22Rv1 (cell line): ENCODE measurements at regions not wholly inside any gene's neighbourhood (a gene's known extent, or its start where the extent isn't known, plus 50 kb on each side); places are given as distances from the start of the nearest gene placed in this dataset.

ENCODE experiments used
- H3K27ac ChIP-seq: fragments of 450-650 bp; 2 replicates; pipeline ENCODE4 v1.5.1; 2017
- ZFX ChIP-seq: fragments of 450-650 bp; IDR thresholded peaks from 2 replicates; pipeline ENCODE4 v1.6.1; 2017; ENCODE audit warnings: antibody characterized with exemption, borderline replicate concordance
- TF ChIP-seq, protein P1 (sequence below): fragments of 450-650 bp; IDR thresholded peaks from 2 replicates; pipeline ENCODE4 v1.5.1; 2017; ENCODE audit warnings: mild to moderate bottlenecking

DNA sequence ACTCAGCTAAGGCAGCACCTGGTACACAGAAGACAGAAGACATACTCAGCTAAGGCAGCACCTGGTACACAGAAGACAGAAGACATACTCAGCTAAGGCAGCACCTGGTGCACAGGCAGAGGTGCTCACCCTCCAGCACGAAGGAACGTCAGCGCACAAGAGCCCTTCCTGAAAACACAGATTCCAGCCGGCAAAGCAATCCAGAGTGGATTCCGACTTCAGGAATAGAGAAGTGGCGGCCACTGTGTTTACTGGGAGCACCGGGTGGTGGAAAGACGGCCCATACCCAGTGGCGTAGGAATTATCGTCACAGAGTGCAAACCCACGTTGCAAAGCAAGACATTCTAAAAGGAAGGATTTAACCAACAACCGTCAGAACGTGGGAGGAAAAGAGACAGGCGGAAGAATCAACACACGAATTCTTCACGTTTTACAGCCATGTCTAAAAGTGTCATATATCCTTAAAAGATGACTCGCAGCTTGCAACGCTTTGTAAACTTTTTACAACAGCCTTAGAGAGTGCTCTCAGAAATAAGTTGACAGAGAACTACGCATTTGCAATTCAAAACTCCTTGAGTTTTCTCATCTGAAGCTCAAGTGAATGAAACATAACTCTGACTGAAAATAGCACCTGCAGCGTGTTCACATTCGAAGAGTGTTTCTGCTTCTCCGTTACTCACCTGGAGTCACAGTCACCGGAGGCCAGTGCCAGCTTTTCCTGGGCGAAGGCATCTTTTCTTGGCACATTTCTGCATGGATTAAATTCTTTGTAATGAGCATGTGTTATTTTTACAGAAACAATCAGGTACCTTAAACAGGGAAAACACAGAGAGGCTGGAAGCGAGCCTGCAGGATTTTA lies 55.8 kb upstream of the GALNT9 start:
- TF ChIP-seq ZFX, result no peak
- TF ChIP-seq, protein P1, sequence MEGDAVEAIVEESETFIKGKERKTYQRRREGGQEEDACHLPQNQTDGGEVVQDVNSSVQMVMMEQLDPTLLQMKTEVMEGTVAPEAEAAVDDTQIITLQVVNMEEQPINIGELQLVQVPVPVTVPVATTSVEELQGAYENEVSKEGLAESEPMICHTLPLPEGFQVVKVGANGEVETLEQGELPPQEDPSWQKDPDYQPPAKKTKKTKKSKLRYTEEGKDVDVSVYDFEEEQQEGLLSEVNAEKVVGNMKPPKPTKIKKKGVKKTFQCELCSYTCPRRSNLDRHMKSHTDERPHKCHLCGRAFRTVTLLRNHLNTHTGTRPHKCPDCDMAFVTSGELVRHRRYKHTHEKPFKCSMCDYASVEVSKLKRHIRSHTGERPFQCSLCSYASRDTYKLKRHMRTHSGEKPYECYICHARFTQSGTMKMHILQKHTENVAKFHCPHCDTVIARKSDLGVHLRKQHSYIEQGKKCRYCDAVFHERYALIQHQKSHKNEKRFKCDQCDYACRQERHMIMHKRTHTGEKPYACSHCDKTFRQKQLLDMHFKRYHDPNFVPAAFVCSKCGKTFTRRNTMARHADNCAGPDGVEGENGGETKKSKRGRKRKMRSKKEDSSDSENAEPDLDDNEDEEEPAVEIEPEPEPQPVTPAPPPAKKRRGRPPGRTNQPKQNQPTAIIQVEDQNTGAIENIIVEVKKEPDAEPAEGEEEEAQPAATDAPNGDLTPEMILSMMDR, result no peak
- no peak overlapping the region for H3K27ac ChIP-seq

GRCh38 chr12:132380641-132381040 lies 51.3 kb upstream of the GALNT9 start:
- no peak for TF ChIP-seq ZFX
- TF ChIP-seq, protein P1, result no peak
- no peak overlapping the region for H3K27ac ChIP-seq

DNA sequence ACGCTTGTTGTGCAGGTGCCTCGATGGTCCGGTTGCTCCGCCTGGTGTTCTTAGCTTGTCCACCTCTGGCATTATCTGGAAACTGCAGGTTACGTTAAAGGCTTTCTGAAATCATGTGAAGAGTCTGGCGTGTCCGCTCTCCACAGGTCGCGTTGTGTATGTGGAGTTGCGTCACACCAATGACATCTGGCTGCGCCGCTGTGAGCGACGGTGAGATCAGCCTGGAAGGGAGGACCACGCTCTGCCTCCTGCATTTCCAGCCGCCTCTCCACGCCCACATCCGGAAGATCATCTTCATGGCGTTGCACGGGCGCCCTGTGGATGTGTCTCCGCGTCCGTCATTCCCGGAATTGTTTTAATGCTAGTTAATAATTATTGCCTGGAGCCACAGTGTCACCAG lies 50.6 kb upstream of the GALNT9 start:
- H3K27ac ChIP-seq, result no peak overlapping the region
- TF ChIP-seq, protein P1, result no peak

GRCh38 chr12:132379576-132379975 lies 50.2 kb upstream of the GALNT9 start:
- no peak overlapping the region for H3K27ac ChIP-seq
- TF ChIP-seq, protein P1, result no peak
- TF ChIP-seq ZFX, result no peak
